HL-60 (cell line): ENCODE measurements at regions not wholly inside any gene's neighbourhood (a gene's known extent, or its start where the extent isn't known, plus 50 kb on each side); places are given as distances from the start of the nearest gene placed in this dataset.

Experiments
- DNase-seq, 2 experiments: peaks; one replicate each; pipeline ENCODE4 v3.0.0-alpha.2; 2010 to 2020; ENCODE audit warnings: low read depth in 1 of 2, low spot score in 1 of 2
- H3K27ac ChIP-seq: fragments of 250-450 bp; sonication (Bioruptor Pico); replicated peaks from 2 replicates; pipeline ENCODE4 v1.5.1; 2020; ENCODE audit warnings: mild to moderate bottlenecking, moderate library complexity
- H3K27me3 ChIP-seq: fragments of 250-450 bp; sonication (Bioruptor Pico); 2 replicates; pipeline ENCODE4 v1.5.1; 2021; ENCODE audit warnings: mild to moderate bottlenecking, moderate library complexity; ENCODE audit not compliant: insufficient read depth, poor library complexity, severe bottlenecking
- H3K4me3 ChIP-seq: replicated peaks from 2 replicates; pipeline ENCODE4 v1.5.1; 2011; ENCODE audit warnings: mild to moderate bottlenecking, control low read depth, low read length; ENCODE audit not compliant: insufficient read depth
- CTCF ChIP-seq: IDR thresholded peaks from one replicate; pipeline ENCODE4 v1.5.1; 2011; ENCODE audit warnings: low read length, control low read depth, inconsistent platforms; ENCODE audit not compliant: insufficient read depth
- GABPA ChIP-seq: IDR thresholded peaks from 2 replicates; pipeline ENCODE4 v1.6.1; 2012; ENCODE audit warnings: low read depth
- POLR2AphosphoS5 ChIP-seq: IDR thresholded peaks from 2 replicates; pipeline ENCODE4 v1.6.1; 2012; ENCODE audit warnings: low read depth
- REST ChIP-seq: IDR thresholded peaks from 2 replicates; pipeline ENCODE4 v1.6.1; 2012; ENCODE audit warnings: low read depth; ENCODE audit not compliant: insufficient replicate concordance
- SPI1 ChIP-seq: IDR thresholded peaks from 2 replicates; pipeline ENCODE4 v1.6.1; 2012; ENCODE audit warnings: low read depth, mild to moderate bottlenecking, borderline replicate concordance

GRCh38 chr1:108059945-108060344, 95.0 kb upstream of the VAV3 start:
- Histone ChIP-seq H3K4me3 (no peak overlapping the region), H3K27ac (no peak overlapping the region), H3K27me3 (no peaks in the 10 kb centered on the region)
- DNase-seq, result no peak
- TF ChIP-seq SPI1 (no peak), GABPA (no peak), REST (no peak), CTCF (no peak), POLR2AphosphoS5 (no peak)

- Histone ChIP-seq H3K4me3 (no peak overlapping the region), H3K27ac (no peak overlapping the region), H3K27me3 (no peaks in the 10 kb centered on the region)
- TF ChIP-seq CTCF, result no peak
- TF ChIP-seq POLR2AphosphoS5, result no peak
- no peak for TF ChIP-seq GABPA
- no peak for TF ChIP-seq SPI1
- TF ChIP-seq REST, result no peak
- peak in 1 of 2 experiments; percentile 66 for DNase-seq
These were observed 92.6 kb upstream of the VAV3 start for GRCh38 chr1:108057541-108057940.

- TF ChIP-seq REST (no peak), SPI1 (no peak)
These were observed 91.5 kb upstream of the VAV3 start for GRCh38 chr1:108056436-108056990.

GRCh38 chr1:108055387-108055786, 90.4 kb upstream of the VAV3 start:
- no peaks in the 10 kb centered on the region for H3K27me3 ChIP-seq
- TF ChIP-seq POLR2AphosphoS5 (no peak), REST (no peak), CTCF (no peak)
- no peak overlapping the region for H3K4me3 ChIP-seq
- H3K27ac ChIP-seq, result no peak overlapping the region
- no peak for DNase-seq

More at GRCh38 chr1:108056436-108056990, 91.5 kb upstream of the VAV3 start:
- no peak for DNase-seq
- no peaks in the 10 kb centered on the region for H3K27me3 ChIP-seq
- no peak overlapping the region for H3K4me3 ChIP-seq
- no peak overlapping the region for H3K27ac ChIP-seq
